WTC11 (cell line): ENCODE measurements at regions not wholly inside any gene's neighbourhood (a gene's known extent, or its start where the extent isn't known, plus 50 kb on each side); places are given as distances from the start of the nearest gene placed in this dataset.

Experiments
- MXD4 ChIP-seq: fragments of 250-450 bp; sonication (Bioruptor Pico); IDR thresholded peaks from 2 replicates; pipeline ENCODE4 v1.8.0; 2021; ENCODE audit warnings: mild to moderate bottlenecking, moderate library complexity, borderline replicate concordance
- RORB ChIP-seq: fragments of 250-450 bp; sonication (Bioruptor Pico); IDR thresholded peaks from 2 replicates; pipeline ENCODE4 v1.9.0; 2021; ENCODE audit warnings: mild to moderate bottlenecking
- TF ChIP-seq, protein P1 (sequence below): sonication (generic); formaldehyde crosslinking; IDR thresholded peaks from 2 replicates; pipeline ENCODE4 v1.8.0; 2022; ENCODE audit warnings: mild to moderate bottlenecking, missing genetic modification reagents
- TF ChIP-seq, protein P2 (sequence below): fragments of 200-600 bp; IDR thresholded peaks from 2 replicates; pipeline ENCODE4 v1.8.0; 2022; ENCODE audit warnings: antibody characterized with exemption
- TF ChIP-seq, protein P3 (sequence below): sonication (generic); formaldehyde crosslinking; conservative IDR thresholded peaks from 2 replicates; pipeline ENCODE4 v1.8.1; 2022; ENCODE audit warnings: mild to moderate bottlenecking, missing genetic modification reagents

DNA sequence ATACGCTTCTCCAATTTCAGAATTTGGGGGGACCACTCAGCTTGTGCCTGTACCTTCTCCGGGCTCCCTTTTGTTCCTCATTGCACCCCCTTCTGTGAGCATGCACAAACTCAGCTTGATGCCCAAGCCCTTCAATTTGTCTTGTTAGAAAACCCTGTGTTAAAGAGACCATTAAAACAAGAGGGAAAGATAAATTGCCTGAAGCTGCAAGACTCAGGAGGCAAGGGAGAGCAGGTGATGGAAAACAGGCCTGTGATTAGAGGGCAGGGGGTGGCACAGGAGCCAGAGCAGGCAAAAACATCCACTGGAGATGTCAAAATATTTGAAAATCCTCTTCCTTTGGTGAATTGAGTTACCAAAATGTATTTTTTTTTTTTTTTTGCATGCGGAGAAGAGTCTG, 121.7 kb downstream of the MIAT start:
- TF ChIP-seq RORB (CRISPR knock-in tag) (no peak), MXD4 (CRISPR knock-in tag) (no peak)
- TF ChIP-seq, protein P1, sequence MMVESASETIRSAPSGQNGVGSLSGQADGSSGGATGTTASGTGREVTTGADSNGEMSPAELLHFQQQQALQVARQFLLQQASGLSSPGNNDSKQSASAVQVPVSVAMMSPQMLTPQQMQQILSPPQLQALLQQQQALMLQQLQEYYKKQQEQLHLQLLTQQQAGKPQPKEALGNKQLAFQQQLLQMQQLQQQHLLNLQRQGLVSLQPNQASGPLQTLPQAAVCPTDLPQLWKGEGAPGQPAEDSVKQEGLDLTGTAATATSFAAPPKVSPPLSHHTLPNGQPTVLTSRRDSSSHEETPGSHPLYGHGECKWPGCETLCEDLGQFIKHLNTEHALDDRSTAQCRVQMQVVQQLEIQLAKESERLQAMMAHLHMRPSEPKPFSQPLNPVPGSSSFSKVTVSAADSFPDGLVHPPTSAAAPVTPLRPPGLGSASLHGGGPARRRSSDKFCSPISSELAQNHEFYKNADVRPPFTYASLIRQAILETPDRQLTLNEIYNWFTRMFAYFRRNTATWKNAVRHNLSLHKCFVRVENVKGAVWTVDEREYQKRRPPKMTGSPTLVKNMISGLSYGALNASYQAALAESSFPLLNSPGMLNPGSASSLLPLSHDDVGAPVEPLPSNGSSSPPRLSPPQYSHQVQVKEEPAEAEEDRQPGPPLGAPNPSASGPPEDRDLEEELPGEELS (CRISPR knock-in tag) = no peak
- TF ChIP-seq, protein P2, sequence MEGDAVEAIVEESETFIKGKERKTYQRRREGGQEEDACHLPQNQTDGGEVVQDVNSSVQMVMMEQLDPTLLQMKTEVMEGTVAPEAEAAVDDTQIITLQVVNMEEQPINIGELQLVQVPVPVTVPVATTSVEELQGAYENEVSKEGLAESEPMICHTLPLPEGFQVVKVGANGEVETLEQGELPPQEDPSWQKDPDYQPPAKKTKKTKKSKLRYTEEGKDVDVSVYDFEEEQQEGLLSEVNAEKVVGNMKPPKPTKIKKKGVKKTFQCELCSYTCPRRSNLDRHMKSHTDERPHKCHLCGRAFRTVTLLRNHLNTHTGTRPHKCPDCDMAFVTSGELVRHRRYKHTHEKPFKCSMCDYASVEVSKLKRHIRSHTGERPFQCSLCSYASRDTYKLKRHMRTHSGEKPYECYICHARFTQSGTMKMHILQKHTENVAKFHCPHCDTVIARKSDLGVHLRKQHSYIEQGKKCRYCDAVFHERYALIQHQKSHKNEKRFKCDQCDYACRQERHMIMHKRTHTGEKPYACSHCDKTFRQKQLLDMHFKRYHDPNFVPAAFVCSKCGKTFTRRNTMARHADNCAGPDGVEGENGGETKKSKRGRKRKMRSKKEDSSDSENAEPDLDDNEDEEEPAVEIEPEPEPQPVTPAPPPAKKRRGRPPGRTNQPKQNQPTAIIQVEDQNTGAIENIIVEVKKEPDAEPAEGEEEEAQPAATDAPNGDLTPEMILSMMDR = no peak
- TF ChIP-seq, protein P3, sequence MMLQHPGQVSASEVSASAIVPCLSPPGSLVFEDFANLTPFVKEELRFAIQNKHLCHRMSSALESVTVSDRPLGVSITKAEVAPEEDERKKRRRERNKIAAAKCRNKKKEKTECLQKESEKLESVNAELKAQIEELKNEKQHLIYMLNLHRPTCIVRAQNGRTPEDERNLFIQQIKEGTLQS (CRISPR knock-in tag) = no peak
